ENCODE measurements at regions not wholly inside any gene's neighbourhood (a gene's known extent, or its start where the extent isn't known, plus 50 kb on each side); places are given as distances from the start of the nearest gene placed in this dataset.
"Not testable (repeated sequence)": the region's sequence is repeated elsewhere in the genome, so short reads cannot be mapped to it uniquely, and the experiment has no call there.

DNA sequence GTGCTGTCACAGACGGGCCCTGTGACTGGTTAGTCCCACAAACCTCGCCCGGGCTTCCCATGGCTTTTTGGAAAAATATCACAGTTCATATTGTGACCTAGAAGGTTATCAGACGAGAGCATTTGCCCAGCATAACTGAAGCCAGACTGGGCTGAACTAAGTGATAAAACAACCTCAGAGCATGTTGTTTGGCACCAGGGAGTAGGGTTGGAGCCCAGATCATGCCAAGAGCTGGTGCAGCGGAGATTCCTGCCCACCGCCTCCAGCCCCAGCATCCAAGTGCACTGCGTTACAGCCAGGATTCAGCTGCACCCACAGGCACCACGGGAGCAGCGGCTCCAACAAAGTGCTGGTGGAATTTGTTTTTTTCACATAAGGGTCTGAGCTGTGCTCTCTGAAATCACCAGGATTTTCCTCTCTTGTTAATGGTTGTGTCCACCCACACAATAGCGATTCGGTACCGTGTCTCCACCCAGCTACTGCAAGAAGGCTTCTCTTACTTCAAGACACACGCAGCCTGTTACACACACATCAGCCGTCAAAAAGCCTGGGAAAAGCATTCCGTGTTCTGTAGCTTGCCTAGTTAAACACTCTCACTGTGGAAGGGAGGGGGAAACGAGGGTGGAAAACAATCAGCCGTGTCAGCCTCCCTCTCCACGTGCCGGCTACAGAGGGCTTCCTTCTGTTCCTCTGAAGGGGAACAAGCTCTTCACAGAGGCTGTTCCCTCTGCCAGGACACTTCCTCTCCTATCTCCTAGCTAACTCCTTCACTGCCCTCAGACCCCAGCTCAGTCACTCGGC, 273.8 kb downstream of the C16orf95 start:
- DNase-seq, result peak; percentile 19

DNA sequence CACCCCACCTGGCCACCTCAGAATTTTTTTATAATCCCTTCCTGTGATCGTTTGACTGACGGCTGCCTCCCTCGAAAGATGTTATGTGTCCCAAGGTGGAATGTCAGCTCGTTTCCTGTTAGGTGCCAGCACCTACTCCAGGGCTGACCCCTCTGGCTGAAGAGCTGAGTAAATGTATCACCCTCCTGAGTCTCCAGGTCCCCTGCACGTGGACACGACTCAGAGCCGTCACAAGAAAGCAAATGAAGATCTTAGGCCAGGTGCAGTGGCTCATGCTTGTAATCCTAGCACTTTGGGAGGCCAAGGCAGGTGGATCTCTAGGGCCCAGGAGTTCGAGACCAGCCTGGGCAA, 273.2 kb downstream of the C16orf95 start:
- DNase-seq, result no peak

DNA sequence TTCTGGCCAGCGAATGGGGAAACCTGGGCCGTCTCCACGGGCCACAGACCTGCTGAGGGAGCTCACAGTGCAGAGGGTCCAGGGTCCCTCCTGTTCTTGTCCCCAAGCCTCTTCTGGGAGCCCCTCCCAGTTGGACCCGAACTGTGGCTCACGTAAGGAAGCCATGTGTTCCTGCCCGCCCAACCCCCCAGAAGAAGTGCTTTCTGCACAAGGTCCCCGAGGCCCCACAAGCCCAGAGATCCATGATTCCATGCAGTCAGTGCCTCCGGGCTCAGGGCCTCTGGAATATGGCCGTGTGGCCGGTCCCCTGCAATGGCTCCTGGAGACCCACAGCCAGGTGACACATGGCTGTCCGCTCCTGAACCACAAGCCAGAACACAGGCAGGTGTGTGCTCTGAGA, 272.4 kb downstream of the C16orf95 start:
- DNase-seq, result no peak

DNA sequence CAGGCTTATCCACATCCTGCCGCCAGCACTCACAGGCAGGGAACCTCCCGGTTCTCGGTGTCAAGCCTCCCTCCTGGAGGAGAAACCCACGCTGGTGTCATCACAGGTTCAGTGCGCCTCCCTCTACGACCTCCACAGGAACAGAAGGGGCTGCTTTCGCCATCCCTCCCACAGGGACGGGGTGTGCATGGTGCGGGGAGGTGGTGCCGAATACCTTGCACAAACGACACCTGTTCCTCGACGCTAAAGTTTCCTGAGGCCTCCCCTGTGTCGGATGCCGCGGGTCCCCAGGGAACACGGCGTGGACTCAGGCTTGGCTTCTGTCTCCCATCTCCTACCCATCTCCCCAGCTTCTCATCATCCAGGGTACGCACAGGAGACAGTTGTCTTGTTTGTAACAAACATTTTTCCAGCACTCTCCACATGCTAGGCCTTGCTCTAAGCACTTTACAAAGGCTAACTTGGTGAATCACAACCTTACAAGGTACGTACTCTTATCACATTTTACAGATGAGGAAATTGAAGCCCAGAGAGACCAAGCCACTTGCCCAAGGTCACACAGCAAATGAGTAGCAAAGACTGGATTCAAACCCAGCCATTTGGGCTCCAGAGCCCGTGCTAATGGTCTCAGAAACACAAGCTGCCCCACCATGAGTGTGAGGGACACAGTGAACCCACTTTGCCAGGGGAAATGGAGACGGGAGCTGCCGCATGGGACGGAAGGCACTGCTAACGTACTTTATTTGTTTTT, 271.6 kb downstream of the C16orf95 start:
- no peak for DNase-seq

DNA sequence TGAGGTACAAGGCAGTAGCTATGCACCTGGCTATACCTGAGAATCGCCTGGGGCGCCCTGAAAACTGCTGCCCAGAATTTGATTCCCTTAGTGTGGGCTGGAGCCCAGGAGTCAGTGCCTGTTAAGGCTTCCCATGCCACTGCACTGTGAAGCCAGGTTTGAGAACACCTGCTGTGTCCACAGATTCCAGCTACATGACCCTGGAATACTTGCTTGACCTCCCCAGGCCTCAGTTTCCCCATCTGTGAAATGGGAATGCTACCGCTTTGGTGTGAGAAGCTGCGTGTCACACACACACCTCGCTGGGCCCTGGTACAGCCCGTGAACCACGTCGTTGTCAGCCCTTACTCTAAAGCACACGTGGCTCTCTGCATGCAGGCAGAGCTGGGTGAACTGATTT, 271.0 kb downstream of the C16orf95 start:
- DNase-seq, result no peak

DNA sequence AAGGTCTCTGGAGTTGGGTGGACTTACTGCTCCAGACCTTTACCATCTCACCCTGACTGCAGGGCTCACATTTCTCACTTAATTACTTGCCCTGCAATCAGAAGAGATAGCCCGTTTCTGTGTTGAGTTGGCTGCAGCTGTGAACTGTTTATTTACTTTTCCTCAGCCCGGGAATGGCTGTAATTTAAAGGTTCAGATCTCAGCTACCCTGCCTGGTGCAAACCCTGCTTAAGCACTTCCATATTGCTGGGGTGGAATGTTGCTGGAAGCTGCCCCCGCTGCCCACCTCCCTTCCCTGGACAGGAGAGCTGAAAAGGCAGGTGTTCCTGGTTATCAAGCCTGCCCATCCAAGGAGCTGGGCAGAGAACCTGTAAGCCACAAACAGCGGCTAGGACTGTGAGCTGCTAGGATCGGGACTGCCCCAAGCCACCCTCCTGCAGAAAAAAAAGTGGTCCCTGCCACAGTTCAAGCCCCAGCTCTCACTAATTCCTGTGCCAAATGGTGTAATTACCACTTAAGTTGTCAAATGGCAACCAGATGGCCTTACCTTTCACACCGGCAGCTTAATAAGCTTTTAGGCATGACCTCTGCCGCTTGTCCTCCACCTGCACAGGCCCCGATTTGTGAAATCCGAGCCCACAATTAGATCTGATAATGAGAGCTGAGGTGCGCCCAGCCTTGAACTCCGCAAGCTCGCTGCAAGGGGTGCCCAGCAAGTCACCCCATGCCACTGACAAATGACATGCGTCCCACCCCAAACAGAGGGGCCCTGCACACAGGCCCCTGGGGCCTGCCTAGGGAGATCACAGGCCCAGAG, 269.8 kb downstream of the C16orf95 start:
- DNase-seq, result no peak

DNA sequence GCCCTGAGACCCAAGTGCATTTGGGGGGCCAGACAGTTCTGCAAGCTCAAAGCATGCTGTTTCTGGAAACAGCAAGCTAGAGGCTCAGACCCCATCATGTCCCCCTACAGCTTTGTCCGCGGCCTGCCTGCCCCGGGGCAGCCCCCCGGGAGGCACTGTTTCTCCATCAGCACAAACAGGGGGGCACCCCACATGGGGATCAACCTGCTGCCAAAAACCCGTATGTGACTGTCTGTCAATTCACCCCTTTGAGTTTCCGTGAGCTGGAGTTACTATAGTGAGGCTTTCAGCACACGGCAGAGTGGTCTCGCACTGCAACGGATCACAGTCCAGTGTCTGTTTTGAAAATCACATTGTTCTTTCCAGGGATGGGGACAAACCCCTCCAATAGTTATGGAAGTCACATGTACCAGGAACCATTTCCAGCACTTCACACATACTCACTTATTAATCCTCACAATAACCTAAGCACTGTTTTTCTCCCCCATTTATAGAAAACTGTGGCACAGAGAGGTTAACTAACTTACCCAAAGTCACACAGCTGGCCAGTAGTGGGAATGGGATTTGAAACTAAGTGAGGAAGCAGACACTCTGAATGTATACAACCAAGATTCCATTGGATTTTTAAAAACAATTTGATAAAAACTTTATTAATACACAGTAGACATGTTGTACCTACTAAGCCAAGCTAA, 269.0 kb downstream of the C16orf95 start:
- DNase-seq, result no peak

DNA sequence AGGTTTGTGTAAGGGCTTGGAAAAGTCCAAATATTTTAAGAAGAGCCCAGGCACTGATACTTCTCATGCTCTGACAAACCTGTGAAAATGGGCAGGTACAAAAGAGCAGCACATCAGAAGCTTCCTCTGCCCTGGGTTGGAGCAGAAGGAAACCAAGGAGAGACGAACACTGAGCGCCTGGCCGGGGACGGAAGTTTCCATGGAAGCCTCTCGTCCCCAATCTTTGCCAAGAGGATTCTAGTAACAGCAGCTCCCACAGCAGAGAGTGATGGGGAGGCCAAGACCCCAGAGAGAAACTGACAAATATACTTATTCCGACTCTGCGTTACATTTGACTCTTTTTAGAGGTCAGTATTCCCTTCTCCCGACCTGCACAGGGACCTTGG, 268.5 kb downstream of the C16orf95 start:
- no peak for DNase-seq

DNA sequence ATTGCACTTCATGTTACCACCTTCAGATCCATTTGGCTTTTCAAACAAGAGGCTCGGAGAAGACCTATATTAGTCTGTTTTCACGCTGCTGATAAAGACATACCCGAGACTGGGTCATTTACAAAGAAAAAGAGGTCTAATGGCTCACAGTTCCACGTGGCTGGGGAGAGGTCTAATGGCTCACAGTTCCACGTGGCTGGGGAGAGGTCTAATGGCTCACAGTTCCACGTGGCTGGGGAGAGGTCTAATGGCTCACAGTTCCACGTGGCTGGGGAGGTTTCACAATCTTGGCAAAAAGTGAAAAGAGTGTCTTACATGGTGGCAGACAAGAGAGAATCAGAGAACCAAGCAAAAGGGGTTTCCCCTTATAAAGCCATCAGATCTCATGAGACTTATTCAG, 268.0 kb downstream of the C16orf95 start:
- not testable (repeated sequence) for DNase-seq

DNA sequence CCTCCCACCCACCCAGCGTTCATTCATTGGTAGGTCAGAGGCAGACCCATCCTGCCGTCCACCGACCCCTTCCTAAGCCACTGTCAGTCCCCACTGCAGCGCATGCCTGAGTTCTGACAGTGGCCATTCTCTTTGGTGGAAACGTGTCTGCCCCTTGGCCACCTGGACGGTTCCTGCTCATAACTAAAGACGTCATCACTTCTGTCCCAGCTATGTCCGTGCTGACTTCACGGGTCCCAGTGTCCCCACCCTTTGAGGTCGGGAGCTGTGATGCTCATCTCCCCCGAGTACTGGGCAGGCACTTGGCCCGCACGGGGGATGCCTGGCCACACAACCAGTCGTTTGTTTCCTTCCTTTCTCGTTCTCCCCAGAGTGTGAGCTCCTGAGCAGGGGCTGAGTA, 267.1 kb downstream of the C16orf95 start:
- no peak for DNase-seq

DNA sequence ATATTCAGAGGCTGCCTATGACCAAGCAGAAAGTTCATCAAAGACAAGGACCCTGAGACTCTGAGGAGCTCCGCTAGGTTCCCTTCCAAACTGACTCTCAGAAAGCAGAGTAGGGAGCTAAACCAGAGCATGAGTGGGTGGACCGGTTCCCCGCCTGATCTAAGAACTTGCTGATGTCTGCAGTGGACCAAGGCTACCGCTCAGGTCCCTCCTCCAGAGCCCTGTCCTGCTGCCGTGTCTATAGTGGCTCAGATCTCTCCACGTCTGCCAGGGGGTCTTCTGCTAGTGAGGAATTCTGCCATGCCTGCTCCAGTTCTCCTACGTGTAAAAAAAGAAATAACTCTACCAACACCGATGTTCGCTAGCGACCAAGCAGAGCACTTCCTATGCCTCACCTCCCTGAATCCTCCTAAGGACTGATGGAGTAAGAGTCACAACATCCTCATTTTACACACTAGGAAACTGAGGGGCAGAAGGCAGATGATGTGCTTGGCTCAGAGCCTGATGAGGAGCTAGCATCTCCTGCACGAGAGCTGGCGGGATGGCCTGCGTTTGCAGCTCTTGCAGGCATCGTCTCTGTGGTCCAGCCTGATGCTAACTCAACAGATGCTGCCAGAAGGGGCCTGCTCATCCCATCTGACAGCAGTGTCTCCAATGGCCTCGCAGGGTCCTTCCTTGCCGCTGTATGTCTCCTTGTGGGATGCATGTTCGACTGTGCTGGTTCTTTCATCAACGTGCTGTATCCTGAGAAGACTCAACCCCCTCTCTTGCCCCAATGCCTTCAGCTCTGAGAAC, 265.5 kb downstream of the C16orf95 start:
- DNase-seq, result no peak

DNA sequence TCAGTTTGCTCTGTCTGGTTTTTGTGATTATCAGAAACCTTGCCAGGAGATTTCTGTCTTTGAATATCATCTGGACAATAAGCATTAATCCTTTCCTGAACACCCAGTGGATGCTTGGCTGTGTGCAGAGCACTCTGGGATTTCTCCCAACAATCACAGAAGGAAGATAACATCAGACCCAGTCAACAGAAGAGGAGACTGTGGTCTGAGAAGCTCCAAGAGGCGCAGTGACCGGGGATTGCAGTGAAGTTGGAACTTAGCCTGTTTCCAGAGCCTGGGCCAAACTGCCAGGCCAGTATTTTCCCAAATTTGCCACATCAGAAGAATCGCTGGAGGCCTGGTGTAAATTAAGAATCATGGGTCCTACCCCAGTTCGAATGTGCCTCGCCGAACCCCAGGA, 264.7 kb downstream of the C16orf95 start:
- DNase-seq, result no peak

DNA sequence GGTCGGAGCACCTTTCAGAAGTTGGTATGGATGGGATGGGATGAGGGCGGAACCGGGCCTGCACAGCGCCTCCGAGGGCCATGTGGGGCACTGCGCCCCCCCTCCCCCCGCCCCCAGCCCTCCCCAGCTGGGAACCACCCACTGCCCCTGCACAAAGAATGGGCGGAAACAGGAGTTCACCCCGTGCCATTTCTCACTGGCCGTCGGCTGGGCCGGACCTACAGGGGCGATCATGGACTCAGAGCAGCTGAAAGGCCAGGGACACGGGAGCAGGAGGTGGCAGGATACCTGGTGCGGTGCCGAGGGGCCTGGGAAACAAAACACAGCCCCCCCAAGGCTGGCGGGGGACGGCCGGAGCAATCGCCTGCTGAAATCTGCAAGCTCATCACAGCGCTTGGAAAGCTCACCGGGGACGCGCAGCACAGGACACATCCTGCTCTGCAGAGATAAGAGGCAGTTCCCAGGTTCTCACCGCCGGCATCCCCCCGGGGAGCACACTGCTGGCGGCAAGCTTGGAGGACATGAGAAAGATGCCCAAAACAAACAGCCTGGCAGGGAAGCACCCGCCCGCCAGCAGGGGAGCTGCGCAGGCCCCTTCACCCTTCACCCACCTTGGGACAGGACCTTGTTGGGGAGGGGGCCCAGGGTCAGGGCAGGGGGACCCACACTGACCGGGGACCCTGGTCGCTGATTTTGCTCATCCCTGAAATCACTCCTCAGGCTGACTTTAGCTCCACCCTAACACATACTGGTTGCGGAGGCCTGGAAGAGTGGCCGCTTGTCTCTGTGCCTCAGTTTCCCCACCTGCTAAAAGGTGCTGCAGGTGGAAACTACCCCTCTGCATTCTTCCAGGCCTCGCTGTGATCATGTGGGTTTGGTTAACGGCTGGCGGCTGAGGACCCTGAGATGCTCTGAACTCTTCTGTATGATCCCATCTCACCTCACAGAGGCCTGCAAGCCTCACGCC, 263.9 kb downstream of the C16orf95 start:
- DNase-seq, result no peak

DNA sequence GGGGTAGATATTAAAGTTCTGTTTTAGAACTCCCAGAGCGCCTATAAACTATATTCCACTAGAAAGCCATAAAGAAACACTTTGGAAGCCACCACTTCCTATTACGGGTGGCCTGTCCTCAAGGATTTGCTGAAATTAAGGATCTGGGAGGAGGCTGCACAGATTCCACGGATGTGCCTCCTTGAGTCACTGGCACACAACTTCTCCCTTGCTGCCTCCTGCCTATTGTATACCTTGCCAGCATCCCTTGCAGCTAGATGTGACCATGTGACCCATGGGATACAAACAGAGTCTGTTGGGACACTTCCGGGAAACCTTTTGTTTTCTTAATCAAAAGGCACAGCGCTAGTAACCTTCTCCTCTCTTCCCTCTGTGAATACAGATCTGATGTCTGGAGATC, 263.0 kb downstream of the C16orf95 start:
- DNase-seq, result no peak

DNA sequence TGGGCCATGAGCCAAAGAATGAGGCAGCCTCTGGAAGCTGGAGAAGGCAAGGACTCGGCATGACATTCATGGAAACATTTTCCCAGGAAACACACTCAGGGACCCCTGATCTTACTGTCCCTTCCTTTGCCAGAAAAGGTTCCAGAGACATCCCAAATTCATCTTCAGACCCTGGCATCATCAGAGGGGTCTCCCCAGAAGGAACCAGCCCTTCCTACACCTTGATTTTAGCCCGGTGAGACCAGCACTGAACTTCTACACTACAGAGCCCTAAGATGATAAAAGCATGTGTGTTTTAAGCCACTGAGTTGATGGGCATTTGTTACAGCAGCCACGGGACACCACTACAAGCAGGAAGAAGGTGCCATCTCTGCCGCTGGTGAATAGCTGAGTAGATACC, 262.3 kb downstream of the C16orf95 start:
- no peak for DNase-seq

DNA sequence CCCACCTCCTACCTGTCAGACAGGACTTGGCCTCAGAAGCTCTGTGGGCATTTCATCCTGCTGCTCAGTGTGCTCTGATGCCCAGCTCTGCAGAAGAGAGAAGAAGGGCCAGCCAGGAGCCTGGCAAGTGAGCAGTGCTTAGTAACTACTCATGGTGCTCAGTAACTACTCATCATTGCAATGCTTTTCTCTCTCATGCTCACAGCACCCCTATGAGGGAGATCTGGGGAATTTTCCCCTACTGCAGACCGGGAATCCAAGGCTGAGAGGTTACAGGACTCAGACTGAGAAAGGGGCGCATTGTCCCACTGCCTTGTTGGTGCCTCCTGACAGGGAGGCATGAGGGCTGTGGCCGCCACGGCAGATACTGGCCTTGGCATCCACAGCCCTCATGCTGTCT, 261.1 kb downstream of the C16orf95 start:
- DNase-seq, result no peak

DNA sequence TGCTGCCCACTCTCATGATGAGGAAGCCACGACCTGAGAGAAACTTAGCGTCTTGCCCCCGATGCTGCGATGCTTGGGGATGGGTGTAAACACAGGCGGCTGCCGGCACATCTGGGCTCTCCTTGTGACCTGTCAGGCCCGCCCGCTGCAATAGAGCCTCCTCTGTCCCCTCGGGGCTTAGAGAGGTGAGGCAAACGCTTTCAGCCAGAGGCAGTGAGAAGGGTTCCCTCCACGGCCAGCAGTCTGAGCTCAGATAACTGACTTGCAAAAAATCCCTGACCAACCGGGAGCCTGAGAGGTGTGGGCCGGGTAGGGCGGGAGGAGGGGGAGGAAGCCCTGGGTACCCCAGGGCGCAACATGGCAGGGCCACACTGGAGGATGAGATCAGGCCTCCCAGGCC, 260.6 kb downstream of the C16orf95 start:
- no peak for DNase-seq

DNA sequence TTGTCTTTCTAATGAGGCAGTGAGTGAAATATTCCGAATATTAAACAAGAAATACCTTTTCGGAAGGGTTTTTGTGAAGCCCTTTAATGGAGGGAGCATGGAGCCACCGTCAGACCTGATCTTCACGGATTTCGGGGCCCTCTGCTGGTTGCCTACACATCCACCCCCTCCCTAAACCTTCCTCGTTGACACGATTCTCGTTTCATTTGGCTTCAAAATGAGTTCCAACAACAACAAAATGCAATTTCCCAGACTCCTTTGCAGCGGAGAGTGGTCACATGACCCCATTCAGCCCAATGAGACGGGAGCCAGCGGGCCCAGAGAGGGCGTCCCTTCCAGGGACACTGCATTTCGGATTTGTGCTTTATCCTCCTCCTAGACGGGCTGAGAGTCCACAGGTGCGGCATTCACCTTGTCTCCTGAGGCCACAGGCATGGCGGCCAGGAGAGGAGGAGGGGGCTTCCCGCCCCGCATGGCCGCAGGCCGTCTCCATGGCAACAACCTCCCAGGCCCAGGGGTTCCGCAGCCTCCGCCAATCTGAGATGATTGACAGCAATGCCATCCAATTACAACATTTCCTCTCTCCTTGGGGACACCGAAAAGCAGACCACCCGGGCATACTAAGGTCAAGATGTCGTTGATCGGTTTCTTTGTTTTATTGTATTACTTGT, 259.8 kb downstream of the C16orf95 start:
- DNase-seq, result no peak

DNA sequence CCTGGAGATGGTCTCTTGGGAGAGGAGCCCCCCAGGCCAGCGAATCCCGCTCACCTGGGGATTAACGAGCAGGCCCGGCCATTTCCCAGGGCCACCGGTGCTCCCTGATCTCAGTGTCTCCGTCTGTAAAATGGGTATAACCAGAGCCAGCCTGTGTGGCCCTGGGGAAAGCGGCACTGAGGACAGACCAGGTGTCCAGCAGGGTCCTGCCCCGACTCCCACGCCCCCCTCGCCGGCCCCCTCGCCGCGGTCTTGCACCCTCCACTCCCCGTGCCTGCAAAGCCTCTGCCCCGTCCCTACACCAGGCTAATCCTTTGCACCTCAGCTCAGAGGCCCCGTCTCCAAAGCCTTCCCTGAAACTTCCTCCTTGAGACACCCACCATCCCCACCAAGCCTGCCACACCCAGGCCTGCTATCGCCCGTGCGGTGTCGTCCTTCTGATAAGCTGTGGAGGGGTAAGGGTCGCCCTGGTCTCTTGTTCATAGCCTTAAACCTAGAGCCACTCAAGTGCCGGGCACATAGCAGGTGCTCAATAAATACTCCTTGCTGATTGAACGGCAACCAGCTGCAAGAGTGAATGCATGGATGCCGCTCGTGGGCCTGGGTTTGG, 259.1 kb downstream of the C16orf95 start:
- DNase-seq, result no peak

DNA sequence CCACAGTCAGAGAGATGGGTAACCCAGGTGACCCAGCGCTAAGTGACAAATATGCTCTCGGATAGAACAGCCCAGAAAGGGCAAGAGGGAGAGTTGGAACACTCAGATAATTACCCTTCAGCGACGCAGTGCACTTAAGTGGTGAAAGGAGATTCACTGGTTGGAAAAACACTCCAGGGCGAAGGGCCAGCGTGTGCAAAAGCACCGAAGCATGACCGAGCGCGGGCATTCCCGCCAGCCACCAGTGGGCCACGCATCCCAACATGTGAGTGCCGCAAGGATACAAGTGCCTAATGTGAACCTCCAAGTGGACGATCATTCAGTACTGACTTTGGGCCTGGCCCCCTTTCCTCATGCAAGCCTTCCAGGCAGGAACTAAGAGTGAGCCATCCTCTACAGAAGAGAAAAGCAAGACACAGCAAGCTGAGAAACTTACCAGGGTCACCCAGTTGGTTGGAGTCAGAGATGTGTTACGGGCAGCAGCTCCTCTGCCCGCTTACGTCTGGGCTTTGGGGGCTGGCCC, 258.4 kb downstream of the C16orf95 start:
- no peak for DNase-seq

Data from suppressor macrophage treated with lipopolysaccharide for 4 hours (primary cell).